ENCODE measurements at regions not wholly inside any gene's neighbourhood (a gene's known extent, or its start where the extent isn't known, plus 50 kb on each side); places are given as distances from the start of the nearest gene placed in this dataset.

DNA sequence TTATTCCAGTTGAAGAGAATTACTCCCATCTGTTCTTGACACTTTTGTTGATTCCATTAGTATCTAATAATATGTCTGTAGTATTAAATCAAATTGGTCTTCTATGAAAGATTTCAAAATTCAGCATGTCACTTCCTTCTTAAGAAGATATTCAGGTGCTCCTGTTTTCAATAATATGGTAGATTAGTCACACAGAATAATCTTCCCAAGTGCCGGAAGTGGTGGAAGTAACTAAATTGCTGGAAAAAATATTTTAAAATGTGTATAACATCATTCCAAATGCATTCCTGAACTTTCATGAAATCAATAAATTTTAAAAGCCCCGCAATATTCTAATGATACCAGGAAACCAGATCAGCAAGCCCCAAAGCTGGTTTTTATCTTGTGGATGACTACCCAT, 281.3 kb downstream of the EPM2A start:
- H3K9me3 Mint-ChIP-seq, result peaks cover 20% of the 10 kb centered on the region
- H3K36me3 Mint-ChIP-seq, result no peaks in the 10 kb centered on the region
- no peaks in the 10 kb centered on the region for H3K4me1 Mint-ChIP-seq (ENCODE audit: low read depth in 2 of 2)
- ATAC-seq (no peak), DNase-seq (ENCODE audit: low spot score) (no peak)
- H3K4me3 Mint-ChIP-seq, result no peak overlapping the region
- no peaks in the 10 kb centered on the region for H3K27me3 Mint-ChIP-seq
- H3K27ac Mint-ChIP-seq, result no peak overlapping the region

DNA sequence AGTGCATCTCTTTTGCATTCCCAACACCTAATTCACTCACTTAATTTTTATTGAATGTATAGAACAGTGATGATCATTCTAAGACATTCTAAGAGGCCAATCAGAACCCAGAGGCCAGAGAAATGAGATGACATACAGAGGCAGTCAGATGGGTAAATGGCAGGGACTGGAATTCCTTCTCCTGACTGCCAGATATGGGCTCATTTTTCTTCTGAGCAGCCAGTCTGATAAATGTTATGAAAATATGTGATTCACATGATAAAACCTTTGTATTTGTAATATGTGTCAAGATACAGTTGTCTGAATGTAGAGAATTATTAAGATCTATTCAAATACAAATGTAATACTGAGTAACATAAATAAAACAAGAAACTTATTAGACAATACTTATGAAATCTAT, 277.8 kb downstream of the EPM2A start:
- DNase-seq (ENCODE audit: low spot score) (no peak), ATAC-seq (no peak)
- Mint-ChIP-seq H3K27ac (no peak overlapping the region), H3K9me3 (peaks cover 12% of the 10 kb centered on the region), H3K4me3 (no peak overlapping the region), H3K4me1 (ENCODE audit: low read depth in 2 of 2) (no peaks in the 10 kb centered on the region), H3K27me3 (no peaks in the 10 kb centered on the region), H3K36me3 (no peaks in the 10 kb centered on the region)

- H3K4me3 Mint-ChIP-seq, result no peak overlapping the region
- peaks cover 7% of the 10 kb centered on the region for H3K36me3 Mint-ChIP-seq
- no peak for DNase-seq (ENCODE audit: low spot score)
- no peaks in the 10 kb centered on the region for H3K4me1 Mint-ChIP-seq (ENCODE audit: low read depth in 2 of 2)
- no peaks in the 10 kb centered on the region for H3K27me3 Mint-ChIP-seq
- ATAC-seq, result no peak
- no peak overlapping the region for H3K27ac Mint-ChIP-seq
- H3K9me3 Mint-ChIP-seq, result peaks cover 23% of the 10 kb centered on the region
Observed at GRCh38 chr6:145468534-145468933, 266.8 kb downstream of the EPM2A start.

DNA sequence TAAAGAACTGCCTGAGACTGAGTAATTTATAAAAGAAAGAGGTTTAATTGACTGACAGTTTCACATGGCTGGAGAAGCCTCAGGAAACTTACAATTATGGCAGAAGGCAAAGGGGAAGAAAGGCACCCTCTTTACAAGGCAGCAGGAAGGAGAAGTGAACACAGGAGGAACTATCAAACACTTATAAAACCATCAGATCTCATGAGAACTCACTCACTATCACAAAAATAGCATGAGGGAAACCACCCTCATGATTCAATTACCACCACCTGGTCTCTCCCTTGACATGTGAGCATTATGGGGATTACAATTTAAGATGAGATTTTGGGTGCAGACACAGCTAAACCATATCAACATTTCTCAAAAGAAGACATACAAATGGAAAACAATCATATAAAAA, 266.3 kb downstream of the EPM2A start:
- peaks cover 7% of the 10 kb centered on the region for H3K36me3 Mint-ChIP-seq

DNA sequence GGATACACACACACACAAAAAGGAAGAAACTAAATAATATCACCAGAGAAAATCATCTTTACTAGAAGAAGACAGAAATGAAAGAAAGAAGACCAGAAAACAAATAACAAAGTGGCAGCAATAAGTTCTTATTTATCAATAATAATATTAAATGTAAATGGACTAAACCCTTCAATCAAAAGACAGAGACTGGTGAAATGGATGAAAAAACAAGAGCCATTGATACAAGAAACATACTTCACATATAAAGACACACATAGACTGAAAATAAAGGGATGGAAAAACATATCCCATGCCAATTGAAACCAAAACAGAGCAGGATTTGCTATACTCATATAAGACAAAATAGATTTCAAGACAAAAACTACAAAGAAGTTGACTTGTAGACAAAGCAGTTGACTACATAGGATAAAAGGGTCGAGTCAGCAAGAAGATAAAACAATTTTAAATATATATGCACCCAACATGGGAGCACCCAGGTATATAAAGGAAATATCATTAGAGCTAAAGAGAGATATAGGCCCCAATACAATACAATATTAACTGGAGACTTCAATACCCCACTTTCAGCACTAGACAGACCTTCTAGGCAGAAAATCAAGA, 259.4 kb downstream of the EPM2A start:
- Mint-ChIP-seq H3K27ac (no peak overlapping the region), H3K4me3 (no peak overlapping the region)

More for the DNA sequence above, 266.3 kb downstream of the EPM2A start:
- peaks cover 20% of the 10 kb centered on the region for H3K9me3 Mint-ChIP-seq
- ATAC-seq (no peak), DNase-seq (ENCODE audit: low spot score) (no peak)
- H3K27ac Mint-ChIP-seq, result no peak overlapping the region
- no peaks in the 10 kb centered on the region for H3K4me1 Mint-ChIP-seq (ENCODE audit: low read depth in 2 of 2)
- H3K4me3 Mint-ChIP-seq, result no peak overlapping the region
- no peaks in the 10 kb centered on the region for H3K27me3 Mint-ChIP-seq

GRCh38 chr6:145480024-145480423, 255.3 kb downstream of the EPM2A start:
- Mint-ChIP-seq H3K27ac (no peak overlapping the region), H3K36me3 (no peaks in the 10 kb centered on the region), H3K9me3 (peaks cover 11% of the 10 kb centered on the region), H3K4me3 (no peak overlapping the region), H3K4me1 (ENCODE audit: low read depth in 2 of 2) (no peaks in the 10 kb centered on the region), H3K27me3 (no peaks in the 10 kb centered on the region)
- DNase-seq (ENCODE audit: low spot score) (no peak), ATAC-seq (no peak)

More for the DNA sequence above, 259.4 kb downstream of the EPM2A start:
- Mint-ChIP-seq H3K9me3 (peaks cover 20% of the 10 kb centered on the region), H3K4me1 (ENCODE audit: low read depth in 2 of 2) (no peaks in the 10 kb centered on the region), H3K27me3 (no peaks in the 10 kb centered on the region), H3K36me3 (peaks cover 7% of the 10 kb centered on the region)
- DNase-seq (ENCODE audit: low spot score), result no peak
- no peak for ATAC-seq

DNA sequence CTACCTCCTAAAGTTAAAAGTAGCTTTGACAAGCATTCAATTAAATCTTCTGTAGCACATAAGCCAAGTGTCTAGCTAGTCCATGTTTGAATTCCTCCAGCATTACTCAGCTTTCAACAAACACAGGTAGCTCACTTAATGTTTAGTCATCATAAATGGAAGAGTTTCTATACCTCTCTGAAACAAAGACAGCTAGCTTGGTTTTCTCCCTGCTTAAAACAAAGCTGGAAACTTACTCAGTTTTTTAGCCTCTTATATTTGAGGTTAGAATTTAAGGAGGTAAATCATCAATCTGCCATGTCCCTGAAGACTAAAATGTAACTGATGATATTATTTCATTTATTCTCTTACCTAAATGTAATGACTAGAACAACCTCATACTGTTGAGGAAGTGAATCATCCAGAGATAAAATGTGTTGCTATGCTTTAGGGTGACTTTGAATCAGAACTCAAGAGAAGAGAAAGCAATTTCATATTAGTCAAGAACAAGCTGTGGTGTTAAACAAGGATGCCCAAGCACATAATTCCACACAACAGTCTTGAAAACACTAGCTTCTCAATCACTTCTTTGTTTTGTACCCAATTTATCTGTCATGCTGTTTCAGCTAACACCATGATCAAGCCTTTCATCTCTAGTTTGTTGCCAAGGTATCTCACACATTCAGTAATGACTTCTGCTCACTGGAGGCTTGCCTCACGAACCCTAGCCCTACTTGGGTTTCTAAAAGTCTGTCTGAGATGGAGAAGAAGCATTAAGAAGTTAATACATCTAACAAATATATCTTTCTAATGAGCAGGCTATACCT, 251.9 kb downstream of the EPM2A start:
- Mint-ChIP-seq H3K36me3 (no peaks in the 10 kb centered on the region), H3K4me3 (no peak overlapping the region), H3K9me3 (peaks cover 15% of the 10 kb centered on the region), H3K27ac (no peak overlapping the region), H3K4me1 (ENCODE audit: low read depth in 2 of 2) (no peaks in the 10 kb centered on the region), H3K27me3 (no peaks in the 10 kb centered on the region)
- DNase-seq (ENCODE audit: low spot score) (no peak), ATAC-seq (no peak)

- no peaks in the 10 kb centered on the region for H3K4me1 Mint-ChIP-seq (ENCODE audit: low read depth in 2 of 2)
- no peak overlapping the region for H3K27ac Mint-ChIP-seq
- no peaks in the 10 kb centered on the region for H3K27me3 Mint-ChIP-seq
- DNase-seq (ENCODE audit: low spot score) (no peak), ATAC-seq (no peak)
- no peak overlapping the region for H3K4me3 Mint-ChIP-seq
- no peaks in the 10 kb centered on the region for H3K36me3 Mint-ChIP-seq
- H3K9me3 Mint-ChIP-seq, result peaks cover 19% of the 10 kb centered on the region
Observed at GRCh38 chr6:145485288-145485687, 250.0 kb downstream of the EPM2A start.

- Mint-ChIP-seq H3K27ac (no peak overlapping the region), H3K4me1 (ENCODE audit: low read depth in 2 of 2) (no peaks in the 10 kb centered on the region), H3K27me3 (no peaks in the 10 kb centered on the region), H3K36me3 (no peaks in the 10 kb centered on the region), H3K9me3 (peaks cover 24% of the 10 kb centered on the region), H3K4me3 (no peak overlapping the region)
- no peak for DNase-seq (ENCODE audit: low spot score)
- ATAC-seq, result no peak
Observed at GRCh38 chr6:145486306-145486705, 249.0 kb downstream of the EPM2A start.

GRCh38 chr6:145489583-145489982, 245.7 kb downstream of the EPM2A start:
- no peaks in the 10 kb centered on the region for H3K4me1 Mint-ChIP-seq (ENCODE audit: low read depth in 2 of 2)
- H3K36me3 Mint-ChIP-seq, result no peaks in the 10 kb centered on the region
- no peaks in the 10 kb centered on the region for H3K27me3 Mint-ChIP-seq
- H3K4me3 Mint-ChIP-seq, result no peak overlapping the region
- no peak for ATAC-seq
- H3K9me3 Mint-ChIP-seq, result peaks cover 38% of the 10 kb centered on the region
- H3K27ac Mint-ChIP-seq, result no peak overlapping the region
- no peak for DNase-seq (ENCODE audit: low spot score)

DNA sequence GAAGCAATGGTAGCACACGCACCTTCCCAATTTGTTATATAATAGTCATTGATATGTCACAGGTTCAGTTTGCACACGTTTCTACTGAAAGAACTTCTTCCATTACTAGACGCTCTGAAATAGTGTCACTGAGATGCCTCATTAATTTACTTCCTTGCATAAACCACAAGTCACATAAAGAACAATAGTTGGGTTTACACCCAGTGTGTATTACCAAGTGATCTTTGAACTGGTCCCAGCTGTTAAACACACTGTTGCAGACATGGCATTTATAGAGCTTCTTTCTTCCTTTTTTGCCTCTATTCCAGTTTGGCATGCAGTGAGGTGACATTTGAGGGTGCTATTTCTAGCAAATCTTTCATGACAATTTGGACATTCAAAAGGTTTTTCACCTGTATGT, 245.3 kb downstream of the EPM2A start:
- no peak for DNase-seq (ENCODE audit: low spot score)
- no peaks in the 10 kb centered on the region for H3K4me1 Mint-ChIP-seq (ENCODE audit: low read depth in 2 of 2)

GRCh38 chr6:145491126-145491525, 244.2 kb downstream of the EPM2A start:
- H3K36me3 Mint-ChIP-seq, result no peaks in the 10 kb centered on the region
- no peak overlapping the region for H3K27ac Mint-ChIP-seq
- no peak overlapping the region for H3K4me3 Mint-ChIP-seq
- H3K27me3 Mint-ChIP-seq, result no peaks in the 10 kb centered on the region
- H3K4me1 Mint-ChIP-seq (ENCODE audit: low read depth in 2 of 2), result no peaks in the 10 kb centered on the region
- DNase-seq (ENCODE audit: low spot score), result no peak
- ATAC-seq, result no peak
- H3K9me3 Mint-ChIP-seq, result peaks cover 33% of the 10 kb centered on the region

More for the DNA sequence above, 245.3 kb downstream of the EPM2A start:
- Mint-ChIP-seq H3K36me3 (no peaks in the 10 kb centered on the region), H3K4me3 (no peak overlapping the region), H3K9me3 (peaks cover 37% of the 10 kb centered on the region), H3K27me3 (no peaks in the 10 kb centered on the region), H3K27ac (no peak overlapping the region)
- no peak for ATAC-seq

GRCh38 chr6:145497006-145497405, 238.3 kb downstream of the EPM2A start:
- no peaks in the 10 kb centered on the region for H3K4me1 Mint-ChIP-seq (ENCODE audit: low read depth in 2 of 2)
- ATAC-seq, result no peak
- peaks cover 25% of the 10 kb centered on the region for H3K9me3 Mint-ChIP-seq
- H3K27ac Mint-ChIP-seq, result no peak overlapping the region
- no peak for DNase-seq (ENCODE audit: low spot score)
- H3K36me3 Mint-ChIP-seq, result no peaks in the 10 kb centered on the region
- no peaks in the 10 kb centered on the region for H3K27me3 Mint-ChIP-seq
- no peak overlapping the region for H3K4me3 Mint-ChIP-seq

GRCh38 chr6:145498425-145498824, 236.9 kb downstream of the EPM2A start:
- no peak for DNase-seq (ENCODE audit: low spot score)
- Mint-ChIP-seq H3K27ac (no peak overlapping the region), H3K9me3 (peaks cover 20% of the 10 kb centered on the region), H3K4me3 (no peak overlapping the region), H3K27me3 (no peaks in the 10 kb centered on the region), H3K36me3 (no peaks in the 10 kb centered on the region), H3K4me1 (ENCODE audit: low read depth in 2 of 2) (no peaks in the 10 kb centered on the region)
- no peak for ATAC-seq

Measured in natural killer cell treated with Interleukin-12 subunit alpha and Interleukin-12 subunit beta and Interleukin-15 and Interleukin-18, amount 100 ng/mL, for 72 hours (primary cell).